GM18861 (cell line): ENCODE measurements at regions not wholly inside any gene's neighbourhood (a gene's known extent, or its start where the extent isn't known, plus 50 kb on each side); places are given as distances from the start of the nearest gene placed in this dataset.
"Not testable (repeated sequence)": the region's sequence is repeated elsewhere in the genome, so short reads cannot be mapped to it uniquely, and the experiment has no call there.

Experiments used
- ATAC-seq: cut with Tn5 transposase; IDR thresholded peaks from one replicate; pipeline ENCODE4 v1.9.1; 2021; ENCODE audit not compliant: unreplicated experiment

DNA sequence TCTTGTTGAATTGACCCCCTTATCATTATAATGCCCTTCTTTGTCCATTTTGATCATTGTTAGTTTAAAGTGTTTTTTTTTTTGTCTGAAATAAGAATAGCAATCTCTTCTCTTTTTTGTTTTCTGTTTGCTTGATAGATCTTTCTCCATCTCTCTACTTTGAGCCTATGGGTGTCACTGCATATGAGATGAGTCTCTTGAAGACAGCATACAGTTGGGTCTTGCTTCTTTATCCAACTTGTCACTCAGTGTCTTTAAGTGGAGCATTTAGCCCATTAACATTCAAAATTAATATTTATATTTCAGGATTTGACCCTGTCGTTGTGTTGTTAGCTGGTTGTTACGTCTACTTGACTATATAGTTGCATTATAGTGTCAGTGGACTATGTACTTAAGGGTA lies 135.4 kb downstream of the HMHB1 start:
- no peak for ATAC-seq

DNA sequence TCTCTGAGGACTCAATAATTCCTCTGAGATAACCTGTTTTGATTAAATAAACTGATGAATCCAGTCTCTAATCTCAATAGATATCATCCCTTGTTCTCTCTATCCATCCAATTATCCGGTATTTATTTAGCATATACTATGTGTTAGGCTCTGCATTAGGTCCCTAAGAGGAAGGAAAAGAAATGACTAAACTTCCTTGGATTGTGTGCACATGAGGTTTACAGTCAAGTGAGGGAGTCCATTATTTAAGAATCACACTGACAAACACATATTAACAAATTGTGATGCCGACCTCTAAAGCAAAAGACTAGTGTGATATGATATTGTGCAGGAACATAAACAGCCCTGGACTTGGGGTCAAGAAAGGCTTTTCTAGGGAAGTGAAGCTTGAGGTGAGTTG lies 140.8 kb downstream of the HMHB1 start:
- no peak for ATAC-seq

DNA sequence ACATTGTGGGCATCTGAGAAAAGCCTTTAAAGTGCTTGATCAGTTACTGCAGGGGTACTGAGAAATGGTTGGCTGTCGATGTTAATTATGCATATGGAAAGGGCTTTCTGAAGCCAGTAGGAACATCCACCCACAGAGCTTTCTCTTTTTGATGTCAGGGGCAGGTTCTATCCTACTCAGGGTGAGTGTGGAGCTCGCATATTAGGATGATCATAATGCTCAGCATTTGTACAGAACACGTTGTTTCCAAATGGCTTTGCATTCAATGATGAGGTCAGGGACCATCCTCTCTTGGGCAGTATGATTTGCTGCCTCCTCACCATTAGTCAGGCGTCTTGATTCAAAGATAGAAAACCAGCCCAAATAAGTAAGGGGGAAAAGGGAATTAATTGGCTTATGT lies 141.9 kb downstream of the HMHB1 start:
- ATAC-seq: no peak

DNA sequence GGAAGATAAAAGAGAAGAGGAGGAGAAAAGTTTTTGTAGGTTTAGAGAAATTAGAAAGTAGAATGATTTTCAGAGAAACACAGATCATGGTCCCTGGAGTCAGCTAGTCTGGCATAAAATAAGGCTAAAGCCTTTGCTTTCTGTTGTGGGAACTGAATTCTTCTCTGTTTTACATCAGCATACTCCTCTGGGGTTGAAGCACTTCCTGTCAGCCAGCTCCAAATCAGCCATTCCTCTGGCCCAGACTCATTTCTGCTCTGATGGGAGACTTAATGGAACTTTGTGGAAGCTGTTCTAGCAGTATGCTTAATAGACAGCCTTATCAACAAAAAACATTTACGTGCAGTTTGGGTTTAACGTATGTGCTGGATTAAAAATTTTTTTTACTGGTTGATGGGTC lies 143.2 kb downstream of the HMHB1 start:
- no peak for ATAC-seq

DNA sequence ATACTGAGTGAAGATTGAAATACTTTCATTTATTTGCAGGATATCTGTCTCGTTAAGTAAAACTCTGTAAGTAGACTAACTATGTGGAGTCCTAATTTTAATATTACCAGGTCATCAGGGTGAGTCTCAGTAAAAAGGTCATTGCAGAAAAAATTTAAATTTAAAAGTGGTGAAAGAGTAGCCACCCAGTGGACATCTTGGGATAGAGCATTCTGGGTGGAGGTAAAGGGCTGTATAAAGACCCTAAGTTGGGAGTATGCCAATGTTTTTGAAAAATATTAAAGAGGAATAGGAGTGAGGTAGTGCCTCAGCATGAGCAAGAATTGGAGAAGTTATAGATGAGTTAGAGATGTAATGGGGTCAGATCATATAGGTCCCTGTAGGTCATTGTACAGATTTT lies 145.5 kb downstream of the HMHB1 start:
- ATAC-seq: no peak

DNA sequence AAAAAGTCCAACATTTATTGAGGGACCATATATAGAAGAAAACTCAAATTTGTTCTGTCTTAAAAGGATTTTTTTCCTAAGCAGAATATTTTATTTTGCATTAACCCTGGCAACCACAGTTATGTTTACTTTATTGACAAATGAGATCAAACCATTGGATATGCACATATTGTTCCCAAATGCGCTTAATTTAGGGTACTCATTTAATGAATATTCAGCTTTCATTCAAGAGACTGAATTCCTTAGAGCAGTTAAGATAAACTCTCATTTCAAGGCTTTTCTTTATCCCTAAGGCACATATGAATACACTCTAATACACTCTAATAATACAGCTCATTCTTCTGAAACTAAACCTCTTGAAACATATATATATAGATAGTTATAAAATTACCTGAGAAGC lies 150.2 kb downstream of the HMHB1 start:
- no peak for ATAC-seq

DNA sequence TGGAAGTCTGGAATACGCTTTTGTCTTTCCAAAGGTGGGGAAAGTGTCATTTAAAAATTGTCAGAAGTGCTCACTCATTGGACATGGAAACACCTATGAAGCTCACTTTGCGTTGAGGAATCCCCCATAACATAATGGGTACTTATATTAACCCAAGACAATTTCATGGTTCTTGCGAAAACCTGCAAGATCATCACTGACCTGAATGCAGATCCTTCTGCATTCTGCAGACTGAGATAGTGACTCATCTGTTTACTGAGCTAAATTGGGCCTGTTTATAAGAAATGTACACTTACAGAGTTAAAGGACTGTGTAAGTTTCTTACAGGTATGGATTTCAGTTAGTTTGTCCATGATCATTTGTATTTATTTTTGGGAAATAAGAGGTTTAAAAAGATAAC lies 153.0 kb downstream of the HMHB1 start:
- ATAC-seq: no peak

DNA sequence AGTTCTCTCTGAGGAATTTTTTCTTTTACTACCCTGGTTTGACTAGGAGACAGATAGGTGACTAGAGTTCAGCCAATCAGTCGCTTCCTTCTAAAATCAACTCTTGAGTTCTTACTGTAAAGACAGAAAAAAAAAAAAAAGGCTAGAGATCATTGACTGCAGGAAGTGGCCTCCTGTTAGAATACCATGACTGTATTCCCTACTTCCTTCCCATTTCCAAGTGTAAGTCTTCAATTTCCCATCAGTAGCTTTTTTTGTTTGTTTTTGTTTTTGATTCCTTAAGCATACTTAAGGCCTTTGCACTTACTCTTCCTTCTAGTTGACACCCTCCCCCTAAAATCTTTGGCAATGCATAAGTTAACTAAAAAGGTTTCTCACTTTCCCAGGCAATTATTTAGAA lies 154.3 kb downstream of the HMHB1 start:
- no peak for ATAC-seq

DNA sequence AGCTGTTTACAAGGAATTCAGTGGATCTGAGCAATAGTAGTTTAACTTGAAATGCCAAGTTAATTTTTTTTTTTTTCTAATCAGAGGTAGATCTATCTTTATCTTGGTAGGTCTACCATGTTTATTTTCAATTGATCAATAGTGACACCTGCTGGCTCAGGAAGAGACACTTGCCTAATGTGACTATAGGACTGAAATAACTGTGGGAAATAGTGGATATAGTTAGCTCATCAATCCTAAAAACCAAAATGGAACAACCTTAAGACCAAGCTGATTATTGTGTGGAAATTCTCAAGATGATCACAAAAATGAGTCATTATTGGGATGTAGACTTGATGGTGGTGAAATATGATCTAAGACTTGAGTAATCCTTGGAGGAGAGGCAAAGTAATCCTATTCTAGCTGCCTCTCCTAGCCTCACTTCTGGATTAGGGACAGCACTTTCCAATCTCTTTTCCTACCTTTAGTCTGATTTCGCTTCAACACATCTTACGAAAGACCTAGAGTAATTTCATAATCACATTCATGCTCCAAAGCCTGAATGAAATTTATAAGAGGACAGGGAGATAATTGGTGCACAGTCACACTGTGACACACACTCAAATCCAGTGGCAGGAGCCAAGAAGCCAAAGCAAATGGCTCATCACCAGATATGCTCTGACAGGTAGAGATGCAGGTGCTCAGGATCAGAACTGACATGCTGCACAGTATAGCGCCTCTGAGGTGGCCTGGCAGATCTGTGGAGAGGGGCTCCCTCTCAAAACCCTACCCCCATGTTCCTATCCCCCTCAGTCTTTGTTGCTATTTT lies 156.3 kb downstream of the HMHB1 start:
- ATAC-seq: no peak

DNA sequence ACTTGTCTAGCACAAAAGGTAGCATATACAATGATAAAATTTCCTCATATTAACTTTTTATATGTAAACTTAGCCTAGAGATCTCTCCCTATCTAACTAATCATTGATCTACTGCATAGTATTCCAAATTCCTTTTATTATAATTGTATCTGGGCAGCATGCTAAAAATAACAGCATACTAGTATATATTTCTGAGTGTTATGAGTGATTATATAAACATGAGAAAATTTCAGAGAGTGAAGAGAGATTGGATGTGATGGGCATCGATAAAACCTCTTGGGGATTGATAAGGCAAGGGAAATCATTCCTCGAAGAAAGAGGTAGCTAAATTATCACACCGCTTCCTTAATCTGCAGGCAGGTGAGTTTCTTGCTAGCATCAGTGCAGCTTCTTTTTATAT lies 158.2 kb downstream of the HMHB1 start:
- no peak for ATAC-seq

DNA sequence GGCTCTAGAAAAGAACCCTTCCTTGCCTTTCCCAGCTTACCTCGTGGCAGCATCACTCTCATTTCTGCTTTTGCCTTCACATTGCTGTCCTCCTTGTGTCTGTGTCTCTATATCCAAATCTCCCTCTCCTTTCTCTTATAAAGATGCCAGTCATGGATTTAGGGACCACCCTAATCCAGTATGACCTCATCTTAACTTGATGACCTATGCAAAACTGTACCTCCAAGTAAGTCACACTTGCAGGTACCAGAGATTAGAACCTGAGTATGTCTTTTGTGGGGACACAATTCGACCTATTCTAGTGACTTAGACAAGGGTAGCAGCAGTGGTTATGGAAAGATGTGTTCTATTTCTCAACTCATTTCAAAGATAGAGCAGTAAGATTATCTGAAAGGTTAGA lies 160.1 kb downstream of the HMHB1 start:
- ATAC-seq: no peak

DNA sequence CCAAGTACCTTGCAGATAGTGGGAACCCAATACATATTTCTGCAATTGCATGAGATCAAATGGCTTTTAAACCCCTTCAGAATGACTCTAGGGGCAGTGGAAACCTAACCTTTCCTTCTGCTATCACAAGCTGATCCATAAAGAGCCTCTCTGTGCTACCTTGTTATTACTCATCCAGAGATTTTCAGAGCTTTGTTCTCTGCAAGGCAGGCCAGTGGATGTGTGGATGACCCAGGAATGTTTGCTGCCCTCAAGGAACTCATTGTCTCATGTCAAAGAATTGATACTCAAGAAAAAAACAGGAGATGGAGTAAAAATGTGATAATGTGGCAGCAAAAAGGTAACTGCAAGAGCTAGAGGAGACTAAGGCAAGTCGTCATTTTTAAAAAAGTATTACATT lies 164.1 kb downstream of the HMHB1 start:
- ATAC-seq: no peak

DNA sequence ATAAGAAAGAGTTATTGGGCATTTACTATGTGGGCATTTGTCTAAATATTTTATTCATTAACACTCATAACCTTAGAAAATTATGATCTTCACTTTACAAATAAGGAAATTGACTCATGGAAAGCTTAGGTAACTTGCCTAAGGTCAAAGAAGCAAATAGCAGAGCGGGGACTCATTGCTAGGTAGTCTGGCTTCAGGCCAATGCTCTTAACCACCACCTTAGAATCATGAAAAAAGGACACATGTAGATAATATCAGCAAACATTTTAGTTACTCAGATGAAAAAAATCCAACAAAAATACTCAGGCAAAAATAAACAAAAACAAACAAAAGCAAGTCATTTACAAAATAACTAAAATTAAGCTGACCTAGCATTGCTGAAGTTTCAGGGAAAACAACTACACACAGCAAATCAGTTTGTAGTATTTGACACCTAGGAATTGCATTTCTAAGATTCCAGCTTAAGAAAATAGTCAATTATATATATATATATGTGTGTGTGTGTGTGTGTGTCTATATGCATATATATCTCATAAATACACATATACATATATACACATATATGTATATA lies 166.0 kb downstream of the HMHB1 start:
- no peak for ATAC-seq

DNA sequence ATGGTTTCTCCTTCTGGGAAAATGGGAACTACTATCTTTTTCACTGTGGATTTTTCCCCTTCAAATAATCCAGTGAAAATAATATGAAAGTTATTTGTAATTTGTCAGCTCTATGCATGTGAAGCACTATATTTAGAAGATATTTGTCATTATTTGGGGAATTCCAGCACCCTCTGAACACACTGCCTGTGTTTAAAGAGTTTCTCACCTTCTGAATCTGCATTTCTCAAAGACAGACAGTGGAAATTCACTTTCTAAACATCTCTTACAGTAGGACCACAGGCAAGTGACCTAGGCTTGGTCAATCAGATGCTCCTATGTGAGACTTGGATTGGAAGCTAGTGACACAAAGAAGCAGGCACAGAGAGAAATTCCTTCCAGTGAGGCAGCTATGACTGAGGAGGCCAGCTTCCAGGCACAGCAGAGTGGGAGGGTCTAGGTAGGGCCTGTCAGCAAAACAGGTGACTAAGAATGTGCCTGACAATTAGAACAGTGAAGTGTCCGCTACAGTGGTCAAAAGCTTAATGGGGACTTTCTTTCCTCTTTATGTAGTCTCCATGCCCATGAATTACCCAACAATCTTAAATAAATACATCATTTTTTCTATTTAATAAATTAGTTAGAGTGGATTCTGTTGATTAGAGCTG lies 167.2 kb downstream of the HMHB1 start:
- ATAC-seq: no peak

DNA sequence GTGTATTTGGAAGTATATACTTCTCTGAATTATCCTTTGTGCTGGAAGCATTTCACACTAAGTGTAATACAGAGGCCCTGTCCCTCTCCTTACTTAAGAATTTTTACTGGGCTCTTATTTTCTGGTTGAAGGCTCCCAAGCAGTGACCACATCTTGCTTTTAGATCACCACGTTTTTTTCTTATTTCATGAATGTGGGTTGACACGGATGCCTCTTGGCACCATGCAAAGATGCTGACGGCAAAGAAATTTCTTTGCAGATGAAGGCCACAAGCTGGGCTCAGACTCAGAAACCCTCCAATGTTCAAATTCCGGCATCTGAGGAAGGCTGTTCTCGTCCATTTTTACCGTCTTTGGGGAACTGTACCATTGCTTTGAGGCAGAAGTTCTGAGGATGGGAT lies 168.5 kb downstream of the HMHB1 start:
- ATAC-seq: no peak

DNA sequence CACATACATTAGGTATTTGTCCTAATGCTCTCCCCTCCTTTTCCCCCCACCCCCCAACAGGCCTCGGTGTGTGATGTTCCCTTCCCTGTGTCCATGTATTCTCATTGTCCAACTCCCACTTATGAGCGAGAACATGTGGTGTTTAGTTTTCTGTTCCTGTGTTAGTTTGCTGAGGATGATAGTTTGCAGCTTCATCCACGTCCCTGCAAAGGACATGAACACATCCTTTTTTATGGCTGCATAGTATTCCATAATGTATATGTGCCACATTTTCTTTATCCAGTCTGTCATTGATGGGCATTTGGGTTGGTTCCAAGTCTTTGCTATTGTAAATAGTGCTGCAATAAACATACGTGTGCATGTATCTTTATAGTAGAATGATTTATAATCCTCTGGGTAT lies 171.0 kb downstream of the HMHB1 start:
- not testable (repeated sequence) for ATAC-seq

DNA sequence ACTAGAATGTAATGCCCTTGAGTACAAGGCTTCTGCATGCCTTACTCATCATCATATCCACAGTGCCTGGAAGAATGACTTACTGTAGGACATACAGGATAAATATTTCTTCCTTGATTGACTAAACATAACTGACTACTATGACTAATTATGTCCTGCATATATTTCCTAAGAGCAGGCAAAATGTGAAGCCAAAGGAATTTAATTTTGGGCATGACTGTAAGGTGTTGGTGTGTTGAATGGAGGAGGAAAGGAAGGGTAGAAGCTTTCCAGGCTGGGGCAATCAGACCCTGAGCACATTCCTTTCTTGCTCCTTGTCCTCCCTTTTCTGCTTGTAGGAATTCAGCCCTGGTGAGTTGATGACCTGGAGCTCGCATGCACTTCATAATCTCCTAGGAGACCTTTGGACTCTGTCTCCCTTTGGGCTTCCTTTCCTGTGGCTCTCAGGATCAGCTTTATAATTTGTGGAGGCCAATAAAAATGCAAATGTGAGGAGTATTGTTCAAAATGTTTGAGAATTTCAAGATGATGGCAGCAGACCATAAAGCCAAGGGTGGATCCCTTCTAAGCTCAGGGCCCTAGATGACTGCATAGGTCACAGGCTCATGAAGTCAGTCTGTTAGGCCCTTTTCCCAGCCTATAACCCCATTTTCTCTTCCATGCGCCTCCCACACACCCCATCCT lies 174.0 kb downstream of the HMHB1 start:
- no peak for ATAC-seq

DNA sequence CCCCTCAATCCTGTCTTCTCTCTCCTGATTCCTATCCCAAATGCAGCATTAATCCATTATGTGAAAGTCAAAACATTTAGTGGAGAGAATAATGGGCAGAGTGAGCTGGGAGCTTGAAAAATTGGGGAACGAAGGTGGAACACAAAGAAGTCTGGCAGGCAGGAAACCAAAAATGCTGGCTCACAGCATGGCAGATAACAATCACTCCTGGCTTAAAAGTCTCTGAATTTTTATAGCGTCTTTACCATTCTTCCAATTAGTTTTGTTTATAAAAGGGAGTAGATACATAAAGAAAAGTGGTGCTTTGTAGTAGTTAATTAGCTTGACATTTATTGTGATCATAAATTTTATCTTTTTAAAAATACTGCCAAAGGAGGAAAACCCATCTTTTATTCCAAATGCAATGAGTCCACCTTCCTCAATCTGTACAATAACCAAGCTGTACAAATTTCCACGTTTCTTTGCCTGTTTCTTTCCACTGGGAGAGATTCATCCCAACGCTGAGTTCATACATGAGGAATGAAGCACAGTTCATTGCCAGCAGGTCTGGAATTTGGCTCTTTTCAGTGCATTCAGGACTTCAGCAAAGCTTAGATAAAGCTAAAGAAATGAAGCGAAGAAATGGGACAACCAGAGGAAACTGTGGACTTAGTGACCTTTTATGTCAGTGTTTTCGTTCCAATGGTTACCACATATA lies 174.7 kb downstream of the HMHB1 start:
- ATAC-seq: no peak

DNA sequence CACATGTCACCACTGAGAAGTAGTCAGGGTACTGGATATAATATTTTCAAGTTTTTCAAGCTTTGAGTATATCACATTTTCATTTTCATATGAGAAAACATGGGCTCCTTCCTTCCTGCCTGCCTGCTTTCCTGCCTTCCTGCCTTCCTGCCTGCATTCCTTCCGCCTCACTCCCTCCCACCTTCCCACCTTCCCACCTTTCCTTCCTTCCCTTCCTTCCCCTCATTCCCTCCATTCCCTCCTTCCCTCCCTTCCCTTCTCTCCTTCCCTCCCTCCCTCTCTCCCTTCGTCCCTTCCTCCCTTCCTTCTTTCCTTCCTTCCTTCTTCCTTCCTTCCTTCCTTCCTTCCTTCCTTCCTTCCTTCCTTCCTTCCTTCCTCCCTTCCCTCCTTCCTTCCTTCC lies 175.3 kb downstream of the HMHB1 start:
- no peak for ATAC-seq

DNA sequence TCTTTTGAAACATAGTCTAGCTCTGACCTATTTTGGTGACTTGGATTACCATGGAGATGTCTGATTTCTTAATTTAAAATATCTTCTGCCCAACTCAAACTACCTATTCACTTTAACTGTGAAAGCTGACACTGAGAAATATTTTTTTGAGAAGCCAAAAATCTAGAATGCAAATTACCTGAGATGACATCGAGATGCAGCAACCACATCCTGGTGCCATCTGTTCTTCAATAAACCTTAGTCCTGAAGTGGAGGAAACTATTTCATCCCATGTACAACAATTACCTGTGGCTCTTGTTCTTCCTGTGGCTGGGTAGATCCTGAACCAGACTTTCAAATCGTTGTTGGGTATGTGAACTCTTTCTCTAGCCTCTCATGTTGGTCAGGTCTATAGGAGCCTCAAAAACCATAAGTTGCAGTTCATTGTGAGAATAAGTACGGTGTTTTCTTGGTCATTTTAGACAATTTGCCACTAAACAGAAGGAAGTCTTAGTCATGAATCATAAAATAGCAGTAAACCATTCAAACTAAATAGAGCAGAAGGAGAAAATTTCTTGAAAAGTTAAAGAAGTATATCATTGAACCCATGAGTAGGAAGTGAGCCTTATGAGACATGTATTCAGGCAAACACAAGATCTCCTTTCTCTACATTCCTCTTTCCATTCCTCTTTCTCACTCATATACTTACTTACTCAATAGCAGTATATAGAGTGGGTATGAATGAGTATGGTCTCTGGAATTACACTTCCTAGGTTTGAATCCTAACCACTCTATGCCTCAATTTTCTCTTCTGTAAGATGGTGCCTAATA lies 176.0 kb downstream of the HMHB1 start:
- no peak for ATAC-seq
